Esophagus muscularis mucosa (tissue), 4 donors: ENCODE measurements at regions not wholly inside any gene's neighbourhood (a gene's known extent, or its start where the extent isn't known, plus 50 kb on each side); places are given as distances from the start of the nearest gene placed in this dataset.

ENCODE experiments used
- DNase-seq: peaks from one replicate; pipeline ENCODE4 v3.0.0-alpha.2; 2017; ENCODE audit errors: extremely low spot score
- H3K27ac ChIP-seq, 4 donors: fragments of 200-600 bp; sonication (generic); replicated peaks in 1 of 4; 1 replicate in 3 of 4; 2 replicates in 1 of 4; pipeline ENCODE4 v1.5.1; 2016 to 2019; ENCODE audit warnings: mild to moderate bottlenecking in 1 of 4
- H3K27me3 ChIP-seq, 4 donors: fragments of 200-600 bp; sonication (generic); one replicate each; pipeline versions ENCODE4 v1.5.1 to v1.6.0; 2016 to 2019
- H3K36me3 ChIP-seq, 4 donors: fragments of 200-600 bp; sonication (generic); one replicate each; pipeline ENCODE4 v1.5.1; 2016 to 2019
- H3K4me1 ChIP-seq, 4 donors: fragments of 200-600 bp; sonication (generic); one replicate each; pipeline ENCODE4 v1.5.1; 2016 to 2019
- H3K4me3 ChIP-seq, 4 donors: fragments of 200-600 bp; sonication (generic); 1 replicate in 2 of 4; 2 replicates in 2 of 4; pipeline ENCODE4 v1.5.1; 2016 to 2019; ENCODE audit warnings: mild to moderate bottlenecking in 4 of 4, moderate library complexity in 1 of 4
- H3K9me3 ChIP-seq, 4 donors: fragments of 200-600 bp; sonication (generic); 1 replicate in 3 of 4; 2 replicates in 1 of 4; pipeline ENCODE4 v1.5.1; 2016 to 2019
- CTCF ChIP-seq, 3 experiments: fragments of 200-600 bp in 2 of 3; fragments of 450-650 bp in 1 of 3; sonication (generic) in 2 of 3; IDR thresholded peaks; one replicate each; pipeline ENCODE4 v1.5.1; 2017 to 2019; ENCODE audit warnings: antibody characterized with exemption in 3 of 3, mild to moderate bottlenecking in 2 of 3, moderate library complexity in 1 of 3
- EP300 ChIP-seq: sonication (generic); formaldehyde crosslinking; IDR thresholded peaks from one replicate; pipeline ENCODE4 v1.6.1; 2017; ENCODE audit warnings: antibody characterized with exemption
- POLR2A ChIP-seq: fragments of 450-650 bp; IDR thresholded peaks from one replicate; pipeline ENCODE4 v1.6.1; 2017; ENCODE audit warnings: antibody characterized with exemption, moderate library complexity, mild to moderate bottlenecking, low read depth
- POLR2AphosphoS5 ChIP-seq, 2 donors: sonication (generic); formaldehyde crosslinking; IDR thresholded peaks; one replicate each; pipeline ENCODE4 v1.6.1; 2017; ENCODE audit warnings: antibody characterized with exemption in 2 of 2
- WGBS: methylation state at CpG from one replicate; pipeline ENCODE4 v1.1.5; 2018; 5-methylcytosine and 5-hydroxymethylcytosine counted together
- intact Hi-C: fragments of 100-400 bp; cut with DNase I; formaldehyde crosslinking; loops from one replicate; pipeline ENCODE4 v1.15.1; 2023

GRCh38 chr3:159455741-159456181 lies 532.9 kb upstream of the IL12A start:
- intact Hi-C loops: no loop called here
- DNase-seq: peak; percentile 66
- TF ChIP-seq EP300: no peak
- TF ChIP-seq CTCF (IDR thresholded peaks at IDR 0.05): no peak
- TF ChIP-seq POLR2AphosphoS5 (IDR thresholded peaks at IDR 0.05): no peak
- no peak for TF ChIP-seq POLR2A
- H3K4me3 ChIP-seq: no peak overlapping the region
- no peaks in the 10 kb centered on the region for H3K9me3 ChIP-seq
- WGBS: 87% methylated on average over 5 of the region's 5 CpGs
- H3K4me1 ChIP-seq: no peaks in the 10 kb centered on the region
- no peak overlapping the region for H3K27ac ChIP-seq
- H3K36me3 ChIP-seq: no peaks in the 10 kb centered on the region
- no peaks in the 10 kb centered on the region for H3K27me3 ChIP-seq

GRCh38 chr3:159458010-159458409 lies 530.6 kb upstream of the IL12A start:
- intact Hi-C loops: no loop called here
- H3K4me3 ChIP-seq: no peak overlapping the region
- 67% methylated on average over 2 of the region's 2 CpGs for WGBS
- DNase-seq: peak; percentile 53
- no peaks in the 10 kb centered on the region for H3K27me3 ChIP-seq
- no peak for TF ChIP-seq CTCF (IDR thresholded peaks at IDR 0.05)
- no peak for TF ChIP-seq EP300
- no peak for TF ChIP-seq POLR2AphosphoS5 (IDR thresholded peaks at IDR 0.05)
- no peak for TF ChIP-seq POLR2A
- H3K27ac ChIP-seq: no peak overlapping the region
- no peaks in the 10 kb centered on the region for H3K4me1 ChIP-seq
- no peaks in the 10 kb centered on the region for H3K9me3 ChIP-seq
- no peaks in the 10 kb centered on the region for H3K36me3 ChIP-seq

GRCh38 chr3:159458982-159459381 lies 529.7 kb upstream of the IL12A start:
- no peak for DNase-seq
- Histone ChIP-seq H3K4me1 (no peaks in the 10 kb centered on the region), H3K27ac (no peak overlapping the region), H3K27me3 (no peaks in the 10 kb centered on the region), H3K36me3 (no peaks in the 10 kb centered on the region), H3K4me3 (no peak overlapping the region), H3K9me3 (no peaks in the 10 kb centered on the region)
- intact Hi-C loops: no loop called here
- no peak for TF ChIP-seq CTCF (IDR thresholded peaks at IDR 0.05)
- TF ChIP-seq POLR2AphosphoS5 (IDR thresholded peaks at IDR 0.05): no peak
- no peak for TF ChIP-seq POLR2A
- TF ChIP-seq EP300: no peak
- WGBS: 93% methylated on average over 2 of the region's 2 CpGs

GRCh38 chr3:159472611-159473010 lies 516.0 kb upstream of the IL12A start:
- no peak for DNase-seq

More at GRCh38 chr3:159472611-159473010, 516.0 kb upstream of the IL12A start:
- Histone ChIP-seq H3K27ac (no peak overlapping the region), H3K4me1 (no peaks in the 10 kb centered on the region), H3K36me3 (no peaks in the 10 kb centered on the region), H3K9me3 (no peaks in the 10 kb centered on the region), H3K27me3 (no peaks in the 10 kb centered on the region), H3K4me3 (no peak overlapping the region)
- TF ChIP-seq POLR2A: no peak
- no peak for TF ChIP-seq CTCF (IDR thresholded peaks at IDR 0.05)
- TF ChIP-seq POLR2AphosphoS5 (IDR thresholded peaks at IDR 0.05): no peak
- no peak for TF ChIP-seq EP300
- intact Hi-C loops: no loop called here
- 76% methylated on average over 4 of the region's 4 CpGs for WGBS
